HT1080 (cell line): ENCODE measurements at regions not wholly inside any gene's neighbourhood (a gene's known extent, or its start where the extent isn't known, plus 50 kb on each side); places are given as distances from the start of the nearest gene placed in this dataset.
"Not testable (repeated sequence)": the region's sequence is repeated elsewhere in the genome, so short reads cannot be mapped to it uniquely, and the experiment has no call there.

ENCODE experiments used
- DNase-seq: peaks from one replicate; pipeline ENCODE4 v3.0.0-alpha.2; 2015; ENCODE audit warnings: low read depth

- no peak for DNase-seq
Measured at GRCh38 chr16:22705799-22706198, 108.2 kb upstream of the HS3ST2 start.

- no peak for DNase-seq
Measured at GRCh38 chr16:22710326-22710725, 103.6 kb upstream of the HS3ST2 start.

- peak; percentile 42 for DNase-seq
Measured at GRCh38 chr16:22711847-22712246, 102.1 kb upstream of the HS3ST2 start.

- no peak for DNase-seq
Measured at GRCh38 chr16:22712471-22712870, 101.5 kb upstream of the HS3ST2 start.

- DNase-seq, result not testable (repeated sequence)
Measured at GRCh38 chr16:22718598-22718997, 95.4 kb upstream of the HS3ST2 start.

GRCh38 chr16:22719945-22720344 lies 94.0 kb upstream of the HS3ST2 start:
- no peak for DNase-seq

- no peak for DNase-seq
Measured at GRCh38 chr16:22721511-22722100, 92.4 kb upstream of the HS3ST2 start.

- DNase-seq, result not testable (repeated sequence)
Measured at GRCh38 chr16:22722551-22723541, 91.1 kb upstream of the HS3ST2 start.

GRCh38 chr16:22726868-22727267 lies 87.1 kb upstream of the HS3ST2 start:
- DNase-seq, result no peak

GRCh38 chr16:22727285-22728166 lies 86.4 kb upstream of the HS3ST2 start:
- no peak for DNase-seq

GRCh38 chr16:22728167-22728836 lies 85.7 kb upstream of the HS3ST2 start:
- DNase-seq, result no peak

- no peak for DNase-seq
Measured at GRCh38 chr16:22732400-22732799, 81.6 kb upstream of the HS3ST2 start.

- no peak for DNase-seq
Measured at GRCh38 chr16:22732959-22733358, 81.0 kb upstream of the HS3ST2 start.

- no peak for DNase-seq
Measured at GRCh38 chr16:22734368-22734767, 79.6 kb upstream of the HS3ST2 start.

- DNase-seq, result no peak
Measured at GRCh38 chr16:22736791-22737190, 77.2 kb upstream of the HS3ST2 start.

GRCh38 chr16:22739077-22739476 lies 74.9 kb upstream of the HS3ST2 start:
- DNase-seq, result no peak

- DNase-seq, result no peak
Measured at GRCh38 chr16:22743401-22743800, 70.6 kb upstream of the HS3ST2 start.

GRCh38 chr16:22751104-22751667 lies 62.8 kb upstream of the HS3ST2 start:
- DNase-seq, result no peak

GRCh38 chr16:22751685-22752084 lies 62.3 kb upstream of the HS3ST2 start:
- no peak for DNase-seq

GRCh38 chr16:22753451-22753850 lies 60.5 kb upstream of the HS3ST2 start:
- DNase-seq, result no peak

GRCh38 chr16:22754577-22754976 lies 59.4 kb upstream of the HS3ST2 start:
- DNase-seq, result no peak
